DMS 273 treated with DMSO at 0.1 percent for 48 hours (cell line): ENCODE measurements at regions not wholly inside any gene's neighbourhood (a gene's known extent, or its start where the extent isn't known, plus 50 kb on each side); places are given as distances from the start of the nearest gene placed in this dataset.

Experiments
- DNase-seq: peaks from one replicate; lab custom pipeline; 2025; lab: John Stamatoyannopoulos, UW

- no peak for DNase-seq
Observed at GRCh38 chr1:234732671-234733390, 122.9 kb upstream of the IRF2BP2 start.

DNA sequence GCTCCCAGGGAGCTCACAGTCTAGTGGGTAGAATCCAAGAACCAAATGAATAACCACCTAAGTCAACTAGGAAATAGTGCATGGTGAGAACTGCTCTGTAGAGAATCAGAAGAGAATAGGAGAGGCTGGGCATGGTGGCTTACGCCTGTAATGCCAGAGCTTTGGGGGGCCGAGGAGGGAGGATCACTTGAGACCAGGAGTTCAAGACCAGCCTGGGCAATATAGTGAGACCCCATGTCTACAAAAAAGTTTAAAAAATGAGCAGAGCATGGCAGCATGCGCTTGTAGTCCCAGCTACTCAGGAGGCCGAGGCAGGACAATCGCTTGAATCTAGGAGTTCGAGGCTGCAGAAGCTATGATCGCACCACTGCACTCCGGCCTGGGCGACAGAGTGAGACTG lies 122.3 kb upstream of the IRF2BP2 start:
- DNase-seq: no peak

DNA sequence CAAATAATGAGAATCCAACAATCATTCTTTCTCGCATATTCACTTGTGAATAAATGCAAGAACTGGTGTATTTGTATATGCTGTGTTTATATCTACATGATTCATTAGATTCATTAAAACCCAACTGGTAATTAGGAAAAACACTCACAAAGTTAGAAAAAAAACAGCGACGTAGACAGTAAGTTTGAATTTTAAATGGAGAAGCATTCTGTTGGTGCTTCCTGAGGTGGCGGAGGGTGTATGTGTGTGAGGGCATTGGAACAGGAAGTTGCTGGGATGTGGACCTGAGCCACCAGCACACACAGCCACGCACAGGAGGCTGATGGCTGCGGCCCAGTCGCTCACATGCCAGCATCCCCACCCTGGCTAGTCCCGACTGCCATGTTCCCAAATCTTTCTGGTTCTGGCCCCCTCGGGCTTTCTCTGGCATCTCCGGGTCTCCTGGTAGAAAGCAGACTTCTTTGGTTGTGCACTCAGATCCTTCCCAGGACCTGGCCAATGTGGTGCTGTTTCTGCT lies 121.6 kb upstream of the IRF2BP2 start:
- DNase-seq: no peak

GRCh38 chr1:234730770-234731568 lies 121.0 kb upstream of the IRF2BP2 start:
- no peak for DNase-seq

DNA sequence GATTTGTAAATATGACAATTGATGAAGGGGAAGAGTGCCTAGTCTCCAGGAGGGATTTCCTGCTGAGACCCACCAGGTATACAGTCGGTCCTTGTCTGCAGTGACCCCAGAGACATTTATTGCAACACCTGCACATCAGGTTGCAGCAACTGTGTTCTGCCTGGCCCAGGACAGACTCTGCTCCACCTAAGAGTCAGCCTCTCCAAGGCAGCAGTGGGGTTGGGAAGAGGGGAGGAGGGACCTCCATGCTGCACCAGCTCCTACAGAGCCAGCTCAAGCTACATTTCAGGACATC lies 120.4 kb upstream of the IRF2BP2 start:
- DNase-seq: no peak

DNA sequence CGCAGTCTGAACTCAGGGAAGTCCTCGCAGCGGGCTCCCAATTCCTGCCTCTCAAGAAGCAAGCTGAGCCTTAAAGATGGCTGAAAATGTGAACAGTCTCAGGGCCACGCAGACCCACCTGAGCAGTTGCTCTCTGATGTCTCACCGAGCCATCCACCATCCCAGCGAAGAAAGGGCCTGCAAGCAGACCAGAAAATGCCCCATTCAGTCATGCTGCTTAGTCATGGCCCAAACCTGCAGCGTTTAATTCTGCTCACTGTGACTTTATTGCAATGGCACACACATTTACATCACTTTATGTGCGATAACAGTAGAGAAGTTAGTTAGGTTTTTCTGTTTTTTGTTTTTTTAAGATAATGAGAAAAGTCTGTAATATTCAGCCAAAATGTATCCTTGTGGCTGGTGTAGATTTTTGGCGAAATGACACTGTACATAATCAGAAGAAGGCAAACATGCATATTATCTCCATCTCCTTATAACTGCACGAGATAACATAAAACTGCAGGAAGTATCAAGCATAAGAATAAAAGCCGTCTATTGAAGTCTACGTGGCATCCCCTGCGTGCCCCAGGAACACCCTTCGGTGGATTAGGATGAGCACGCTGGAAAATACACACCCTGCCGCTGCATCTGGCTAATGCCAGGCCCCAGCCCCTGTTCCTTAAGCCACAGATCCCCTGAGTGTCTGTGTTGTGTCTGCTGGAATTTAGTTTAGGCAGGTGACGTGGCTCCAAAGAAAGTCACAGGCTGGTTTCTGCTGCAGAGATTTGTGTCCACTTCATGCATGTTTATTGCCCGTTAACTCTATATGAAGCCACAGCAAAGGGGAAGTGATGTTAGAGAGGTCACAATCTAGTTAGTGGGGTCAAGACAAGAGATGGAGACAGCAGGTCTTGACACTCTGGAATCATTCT lies 119.8 kb upstream of the IRF2BP2 start:
- DNase-seq: no peak

- DNase-seq: no peak
Observed at GRCh38 chr1:234728740-234729139, 118.8 kb upstream of the IRF2BP2 start.

DNA sequence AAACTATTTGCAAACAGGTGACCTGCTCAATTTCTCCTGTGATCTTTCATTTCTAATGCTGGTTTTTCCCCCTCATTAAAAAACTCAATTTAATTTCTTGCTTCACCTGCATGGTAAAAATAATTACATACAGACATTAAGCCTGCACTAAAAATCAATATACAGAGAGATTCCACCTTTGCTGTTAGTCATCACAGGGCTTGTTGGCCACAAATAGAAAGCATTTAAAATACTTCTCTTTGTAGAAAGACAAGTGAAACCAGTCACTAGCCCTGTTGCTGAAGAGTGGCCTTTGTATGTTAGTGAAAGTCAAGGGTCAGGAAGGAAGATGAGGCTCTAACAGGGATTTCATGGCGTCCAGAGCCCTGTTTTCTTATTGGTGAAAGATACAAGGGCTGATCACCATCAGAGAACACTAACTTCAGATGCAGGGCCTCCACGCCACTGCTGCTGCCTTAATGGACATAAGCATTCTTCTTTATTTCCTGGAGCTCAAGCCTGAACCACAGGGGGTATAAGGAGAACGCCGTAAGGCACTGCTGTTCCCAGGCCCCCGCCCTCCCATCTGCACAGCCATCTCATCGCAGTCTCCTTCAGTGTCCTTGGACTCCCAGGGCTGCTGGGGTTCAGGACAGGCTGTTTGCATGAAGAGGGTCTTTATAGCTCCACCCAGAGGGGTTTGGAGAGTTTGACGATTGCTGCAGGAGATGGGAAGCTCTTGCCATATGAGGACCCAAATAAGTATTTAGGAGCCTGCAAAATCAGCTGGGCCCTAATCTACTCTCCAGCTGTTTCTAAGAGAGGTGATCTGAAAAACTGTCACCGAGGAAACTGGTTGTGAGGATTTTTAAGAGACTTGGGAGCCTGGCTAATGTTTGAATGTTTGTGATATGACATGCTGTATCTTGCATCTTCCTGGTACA lies 117.3 kb upstream of the IRF2BP2 start:
- peak; percentile 73 for DNase-seq

- peak; percentile 83 for DNase-seq
Observed at GRCh38 chr1:234726359-234726943, 116.5 kb upstream of the IRF2BP2 start.

GRCh38 chr1:234725177-234726132 lies 115.5 kb upstream of the IRF2BP2 start:
- DNase-seq: no peak

GRCh38 chr1:234724516-234725176 lies 114.7 kb upstream of the IRF2BP2 start:
- no peak for DNase-seq

DNA sequence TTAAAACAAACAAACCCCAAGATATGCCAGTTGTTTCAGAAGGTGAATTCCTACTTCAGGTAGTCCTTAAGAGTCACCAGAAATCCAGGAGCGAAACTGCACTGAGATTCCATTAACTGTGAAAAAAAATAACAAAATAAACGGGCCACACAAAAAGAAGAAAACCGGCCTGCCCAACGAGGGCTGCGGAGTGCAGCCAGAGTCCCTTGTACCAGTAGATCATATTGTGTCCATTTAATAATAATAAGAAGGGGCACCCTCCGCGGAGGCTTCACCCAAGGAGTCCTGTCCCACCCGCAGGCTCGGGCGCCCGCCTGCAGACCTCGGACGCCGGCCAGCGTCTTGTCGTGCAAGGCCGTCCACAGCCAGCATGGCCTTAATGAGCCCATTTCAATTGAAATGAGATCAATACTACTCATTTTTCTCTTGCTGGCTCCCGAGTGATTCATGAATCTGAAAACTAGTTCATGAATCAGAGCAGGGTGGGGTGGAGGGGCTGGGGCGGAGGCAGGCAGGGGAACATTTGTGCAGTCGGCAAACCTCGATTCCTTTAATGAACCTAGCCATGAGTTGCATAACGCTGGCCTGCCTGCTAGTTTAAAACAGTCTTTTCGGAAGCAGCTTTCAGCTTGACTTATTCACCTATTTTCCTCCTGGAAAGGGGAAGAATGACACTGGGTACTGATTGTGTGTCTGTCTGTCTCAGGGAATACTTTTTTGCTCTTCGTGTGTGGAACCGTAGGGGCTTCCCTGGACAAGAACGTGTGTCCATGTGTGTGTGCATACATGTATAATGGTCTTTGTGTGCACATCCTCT lies 113.1 kb upstream of the IRF2BP2 start:
- DNase-seq: no peak

GRCh38 chr1:234722270-234722704 lies 112.3 kb upstream of the IRF2BP2 start:
- DNase-seq: no peak

GRCh38 chr1:234721476-234722269 lies 111.7 kb upstream of the IRF2BP2 start:
- no peak for DNase-seq

GRCh38 chr1:234720709-234721441 lies 110.9 kb upstream of the IRF2BP2 start:
- no peak for DNase-seq

DNA sequence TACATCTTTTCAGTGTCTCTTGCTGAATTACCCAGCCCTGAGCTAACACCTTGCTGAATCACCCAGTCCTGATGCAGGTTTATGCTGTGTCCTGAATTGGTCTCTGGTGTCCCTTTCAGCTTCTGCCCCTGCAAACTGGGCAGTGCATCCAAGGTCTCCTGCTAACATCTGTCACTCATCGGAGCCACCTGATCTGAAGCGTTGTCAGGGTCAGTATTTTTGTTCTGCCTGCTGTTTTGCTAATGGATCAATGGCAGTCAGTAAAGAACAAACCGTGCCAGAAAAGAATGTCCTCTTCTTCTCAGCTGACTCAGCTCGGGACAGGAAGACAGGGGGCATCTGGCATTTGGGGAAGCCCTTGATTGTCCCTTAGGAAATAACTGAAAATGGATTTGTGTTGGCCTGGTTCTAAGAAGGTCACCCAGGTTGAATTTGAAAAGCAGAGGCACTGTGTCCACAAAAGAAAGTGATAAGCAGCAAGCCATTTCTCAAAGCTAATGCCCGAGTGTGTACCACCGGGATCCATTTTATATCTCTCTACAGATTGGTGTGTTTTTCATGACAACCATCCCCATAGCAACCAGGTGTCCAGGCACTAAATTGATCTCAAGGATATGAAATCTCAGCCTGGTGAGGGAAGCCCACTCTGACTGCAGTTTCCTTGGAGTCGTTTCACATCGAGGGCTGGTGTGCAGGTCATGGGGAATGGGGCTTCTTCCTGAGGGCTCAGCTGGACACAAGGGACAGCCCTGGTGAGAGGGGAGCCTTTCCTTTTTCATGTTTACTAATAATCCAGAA lies 109.7 kb upstream of the IRF2BP2 start:
- no peak for DNase-seq
